ENCODE measurements at regions not wholly inside any gene's neighbourhood (a gene's known extent, or its start where the extent isn't known, plus 50 kb on each side); places are given as distances from the start of the nearest gene placed in this dataset.

DNA sequence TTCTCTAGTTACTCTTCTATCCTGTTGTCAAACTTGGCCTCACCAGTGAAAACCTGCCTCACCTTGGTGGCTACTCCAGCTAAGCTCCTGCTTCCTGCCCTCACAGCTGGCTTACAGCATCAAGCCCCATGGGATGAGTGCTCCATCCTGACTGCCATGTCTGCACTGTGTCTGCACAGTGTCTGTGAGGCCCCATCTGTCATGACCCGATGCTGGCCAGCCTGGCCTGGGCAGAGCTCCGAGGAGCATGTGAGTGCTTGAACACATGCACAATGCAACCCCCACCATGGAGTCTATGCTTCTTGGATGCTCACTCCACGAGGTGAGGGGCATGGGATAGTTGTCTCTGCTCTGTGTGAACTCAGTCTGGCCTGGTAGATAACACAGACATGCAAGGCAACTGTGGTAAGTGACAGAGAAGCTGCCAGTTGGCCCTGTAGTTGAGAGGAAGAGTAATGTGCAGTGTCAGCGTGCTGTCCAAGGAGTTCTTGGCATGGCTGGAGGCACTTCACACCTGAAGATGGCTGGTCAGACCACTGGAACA, 207.1 kb upstream of the ZNF32 start:
- whole genome bisulfite sequencing, 5 donors = 77 to 84% (median 78%) methylated on average over 4 of the region's 4 CpGs
- DNase-seq = peak; percentile 47
- Histone ChIP-seq H3K27me3 (replicated peaks in 1 of 7) (no peaks in the 10 kb centered on the region), H3K36me3 (no peaks in the 10 kb centered on the region), H3K27ac (no peak overlapping the region), H3K9me3 (no peaks in the 10 kb centered on the region), H3K4me3 (no peak overlapping the region), H3K4me1 (no peaks in the 10 kb centered on the region)
- intact Hi-C loops (cut with DNase I; ENCODE audit: low total_unique reads) = no loop called here
- TF ChIP-seq, protein P1, sequence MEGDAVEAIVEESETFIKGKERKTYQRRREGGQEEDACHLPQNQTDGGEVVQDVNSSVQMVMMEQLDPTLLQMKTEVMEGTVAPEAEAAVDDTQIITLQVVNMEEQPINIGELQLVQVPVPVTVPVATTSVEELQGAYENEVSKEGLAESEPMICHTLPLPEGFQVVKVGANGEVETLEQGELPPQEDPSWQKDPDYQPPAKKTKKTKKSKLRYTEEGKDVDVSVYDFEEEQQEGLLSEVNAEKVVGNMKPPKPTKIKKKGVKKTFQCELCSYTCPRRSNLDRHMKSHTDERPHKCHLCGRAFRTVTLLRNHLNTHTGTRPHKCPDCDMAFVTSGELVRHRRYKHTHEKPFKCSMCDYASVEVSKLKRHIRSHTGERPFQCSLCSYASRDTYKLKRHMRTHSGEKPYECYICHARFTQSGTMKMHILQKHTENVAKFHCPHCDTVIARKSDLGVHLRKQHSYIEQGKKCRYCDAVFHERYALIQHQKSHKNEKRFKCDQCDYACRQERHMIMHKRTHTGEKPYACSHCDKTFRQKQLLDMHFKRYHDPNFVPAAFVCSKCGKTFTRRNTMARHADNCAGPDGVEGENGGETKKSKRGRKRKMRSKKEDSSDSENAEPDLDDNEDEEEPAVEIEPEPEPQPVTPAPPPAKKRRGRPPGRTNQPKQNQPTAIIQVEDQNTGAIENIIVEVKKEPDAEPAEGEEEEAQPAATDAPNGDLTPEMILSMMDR (IDR thresholded peaks at IDR 0.05 in 8 of 11, conservative IDR thresholded peaks at IDR 0.05 in 3 of 11) = no peak
- no peak for TF ChIP-seq POLR2AphosphoS5 (IDR thresholded peaks at IDR 0.05)
- no peak for TF ChIP-seq POLR2A (IDR thresholded peaks at IDR 0.05)

DNA sequence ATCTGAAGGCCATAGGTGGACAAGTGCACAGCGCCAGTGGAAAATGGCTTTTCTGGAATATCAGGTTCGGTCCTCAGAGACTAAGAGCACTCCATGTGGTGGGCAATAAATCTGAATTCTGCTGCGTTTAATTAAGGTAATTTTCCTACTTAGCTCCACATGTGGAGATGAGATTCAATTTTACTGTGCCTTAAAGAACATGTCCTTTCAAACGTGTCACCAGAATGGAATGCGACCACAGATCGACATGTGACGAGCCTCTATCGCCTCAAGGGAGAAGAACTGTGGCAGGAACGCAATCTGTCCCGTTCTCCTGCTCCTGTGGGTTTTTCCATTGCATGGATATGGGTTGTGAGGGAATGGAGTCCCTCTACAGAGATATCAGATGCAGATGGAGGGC, 205.3 kb upstream of the ZNF32 start:
- intact Hi-C loops (cut with DNase I; ENCODE audit: low total_unique reads) = no loop called here
- Histone ChIP-seq H3K27me3 (replicated peaks in 1 of 7) (no peaks in the 10 kb centered on the region), H3K4me3 (no peak overlapping the region), H3K4me1 (no peaks in the 10 kb centered on the region), H3K36me3 (no peaks in the 10 kb centered on the region), H3K9me3 (no peaks in the 10 kb centered on the region), H3K27ac (no peak overlapping the region)
- WGBS, 5 donors = 84 to 91% (median 90%) methylated on average over 10 of the region's 10 CpGs
- TF ChIP-seq, protein P1 (IDR thresholded peaks at IDR 0.05 in 8 of 11, conservative IDR thresholded peaks at IDR 0.05 in 3 of 11) = no peak
- TF ChIP-seq POLR2A (IDR thresholded peaks at IDR 0.05) (no peak), POLR2AphosphoS5 (IDR thresholded peaks at IDR 0.05) (no peak)
- no peak for DNase-seq

DNA sequence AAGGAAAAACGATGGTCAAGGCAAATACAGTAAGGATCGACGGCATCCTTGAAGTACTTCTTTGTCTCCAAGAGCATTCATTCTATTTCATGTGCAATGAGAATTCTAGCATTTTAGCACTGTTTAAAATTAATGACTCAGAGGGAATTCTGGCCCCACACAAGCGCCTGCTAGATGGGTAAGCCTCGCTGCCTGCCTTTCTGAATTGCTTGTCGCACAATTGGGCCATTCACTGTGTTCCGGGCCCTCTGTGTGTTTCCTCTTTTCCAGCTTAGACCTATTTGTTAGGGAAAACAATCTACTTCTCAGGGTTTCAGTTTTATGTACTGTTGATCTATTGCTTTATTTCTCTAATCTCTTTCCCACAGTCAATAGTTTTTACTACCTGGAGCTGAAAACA, 204.7 kb upstream of the ZNF32 start:
- intact Hi-C loops (cut with DNase I; ENCODE audit: low total_unique reads) = no loop called here
- WGBS, 5 donors = 90 to 96% (median 94%) methylated on average over 7 of the region's 7 CpGs
- Histone ChIP-seq H3K27ac (no peak overlapping the region), H3K9me3 (no peaks in the 10 kb centered on the region), H3K4me1 (no peaks in the 10 kb centered on the region), H3K27me3 (replicated peaks in 1 of 7) (no peaks in the 10 kb centered on the region), H3K4me3 (no peak overlapping the region), H3K36me3 (no peaks in the 10 kb centered on the region)
- TF ChIP-seq POLR2AphosphoS5 (IDR thresholded peaks at IDR 0.05) = no peak
- TF ChIP-seq, protein P1 (IDR thresholded peaks at IDR 0.05 in 8 of 11, conservative IDR thresholded peaks at IDR 0.05 in 3 of 11) = no peak
- TF ChIP-seq POLR2A (IDR thresholded peaks at IDR 0.05) = no peak
- peak; percentile 41 for DNase-seq

DNA sequence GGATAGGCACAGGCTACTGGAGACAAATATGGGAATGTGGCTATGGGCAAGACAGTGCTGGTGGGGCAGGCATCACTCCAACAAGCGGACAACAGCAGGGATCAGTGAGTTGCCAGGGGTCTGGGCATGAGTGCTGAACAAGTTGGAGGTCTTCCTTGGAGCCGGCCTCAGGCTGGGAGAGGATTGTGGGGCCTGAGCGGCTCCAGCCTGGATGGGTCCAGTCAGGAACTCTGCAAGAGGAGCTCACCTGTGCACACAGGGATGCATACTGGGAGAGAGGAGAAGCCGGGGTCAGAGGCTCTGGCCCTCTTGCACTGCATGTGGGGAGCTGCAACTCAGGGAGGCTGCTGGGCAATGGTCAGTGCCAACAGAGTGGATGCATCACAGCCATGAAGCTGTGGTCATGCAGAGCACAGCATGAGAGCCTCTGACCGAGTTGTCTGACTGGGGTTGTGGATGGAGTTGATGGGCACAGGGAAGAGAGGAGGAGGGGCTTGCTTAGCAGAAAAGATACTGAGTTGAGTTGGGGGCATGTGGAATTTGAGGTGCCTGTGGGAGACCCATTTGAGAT, 204.0 kb upstream of the ZNF32 start:
- H3K4me3 ChIP-seq = no peak overlapping the region
- H3K4me1 ChIP-seq = no peaks in the 10 kb centered on the region
- WGBS, 5 donors = 83 to 97% (median 90%) methylated on average over 5 of the region's 5 CpGs
- no peaks in the 10 kb centered on the region for H3K9me3 ChIP-seq
- H3K27me3 ChIP-seq (replicated peaks in 1 of 7) = no peaks in the 10 kb centered on the region
- intact Hi-C loops (cut with DNase I; ENCODE audit: low total_unique reads) = no loop called here
- no peaks in the 10 kb centered on the region for H3K36me3 ChIP-seq
- DNase-seq = peak; percentile 34
- H3K27ac ChIP-seq = no peak overlapping the region
- TF ChIP-seq, protein P1 (IDR thresholded peaks at IDR 0.05 in 8 of 11, conservative IDR thresholded peaks at IDR 0.05 in 3 of 11) = no peak
- TF ChIP-seq POLR2A (IDR thresholded peaks at IDR 0.05) (no peak), POLR2AphosphoS5 (IDR thresholded peaks at IDR 0.05) (no peak)
